Breast epithelium (tissue), 4 donors: ENCODE measurements at regions not wholly inside any gene's neighbourhood (a gene's known extent, or its start where the extent isn't known, plus 50 kb on each side); places are given as distances from the start of the nearest gene placed in this dataset.

Experiments
- DNase-seq, 2 donors: peaks; one replicate each; pipeline ENCODE4 v3.0.0-alpha.2; 2019; ENCODE audit warnings: low spot score in 2 of 2
- H3K27ac ChIP-seq, 2 donors: fragments of 200-600 bp; sonication (generic) in 1 of 2; one replicate each; pipeline ENCODE4 v1.5.1; 2016 to 2019; ENCODE audit warnings: mild to moderate bottlenecking in 1 of 2
- H3K27me3 ChIP-seq, 2 donors: fragments of 200-600 bp; sonication (generic) in 1 of 2; one replicate each; pipeline versions ENCODE4 v1.5.1 to v1.6.0; 2017 to 2019; ENCODE audit warnings: control low read depth in 1 of 2, mild to moderate bottlenecking in 1 of 2
- H3K36me3 ChIP-seq: fragments of 200-600 bp; one replicate; pipeline ENCODE4 v1.5.1; 2019
- H3K4me1 ChIP-seq, 2 donors: fragments of 200-600 bp; sonication (generic); one replicate each; pipeline ENCODE4 v1.5.1; 2016 to 2019; ENCODE audit warnings: control low read depth in 1 of 2
- H3K4me3 ChIP-seq, 3 donors: fragments of 200-600 bp; sonication (generic); 1 replicate in 2 of 3; 2 replicates in 1 of 3; pipeline ENCODE4 v1.5.1; 2016 to 2019; ENCODE audit warnings: mild to moderate bottlenecking in 3 of 3, moderate library complexity in 2 of 3
- H3K9me3 ChIP-seq, 2 donors: fragments of 200-600 bp; sonication (generic) in 1 of 2; one replicate each; pipeline ENCODE4 v1.5.1; 2016 to 2019; ENCODE audit warnings: control low read depth in 1 of 2
- CTCF ChIP-seq, 3 donors: fragments of 450-650 bp; IDR thresholded peaks; one replicate each; pipeline ENCODE4 v1.5.1; 2016 to 2017; ENCODE audit warnings: antibody characterized with exemption in 3 of 3, mild to moderate bottlenecking in 3 of 3, moderate library complexity in 3 of 3
- POLR2A ChIP-seq: fragments of 450-650 bp; IDR thresholded peaks from one replicate; pipeline ENCODE4 v1.6.1; 2016; ENCODE audit warnings: antibody characterized with exemption, mild to moderate bottlenecking, moderate library complexity
- POLR2AphosphoS5 ChIP-seq, 3 donors: sonication (generic); formaldehyde crosslinking; IDR thresholded peaks; one replicate each; pipeline ENCODE4 v1.6.1; 2017; ENCODE audit warnings: antibody characterized with exemption in 3 of 3
- intact Hi-C: fragments of 100-400 bp; cut with DNase I; formaldehyde crosslinking; loops from one replicate; pipeline ENCODE4 v1.15.1; 2023; ENCODE audit warnings: low total_unique reads

GRCh38 chr6:6816716-6817115 is 228.2 kb downstream of the LY86 start:
- intact Hi-C loops, result no loop called here
- no peaks in the 10 kb centered on the region for H3K36me3 ChIP-seq
- H3K4me3 ChIP-seq, result no peak overlapping the region
- no peaks in the 10 kb centered on the region for H3K9me3 ChIP-seq
- H3K27me3 ChIP-seq, result no peaks in the 10 kb centered on the region
- H3K4me1 ChIP-seq, result peaks cover 0 to 2% of the 10 kb centered on the region in 2 donors
- TF ChIP-seq POLR2A (no peak), CTCF (IDR thresholded peaks at IDR 0.05) (no peak), POLR2AphosphoS5 (IDR thresholded peaks at IDR 0.05) (no peak)
- no peak overlapping the region for H3K27ac ChIP-seq
- no peak for DNase-seq

GRCh38 chr6:6818078-6818639 is 229.6 kb downstream of the LY86 start:
- no peak for TF ChIP-seq POLR2AphosphoS5 (IDR thresholded peaks at IDR 0.05)
- TF ChIP-seq CTCF (IDR thresholded peaks at IDR 0.05), result no peak
- no peak for TF ChIP-seq POLR2A
- H3K9me3 ChIP-seq, result no peaks in the 10 kb centered on the region
- DNase-seq, result no peak
- no peak overlapping the region for H3K27ac ChIP-seq
- no peaks in the 10 kb centered on the region for H3K27me3 ChIP-seq
- H3K36me3 ChIP-seq, result no peaks in the 10 kb centered on the region
- H3K4me1 ChIP-seq, result no peaks in the 10 kb centered on the region
- intact Hi-C loops, result no loop called here
- H3K4me3 ChIP-seq, result no peak overlapping the region

GRCh38 chr6:6820641-6821238 is 232.2 kb downstream of the LY86 start:
- intact Hi-C loops, result no loop called here
- DNase-seq, result peak; percentile 78 to 85

GRCh38 chr6:6821639-6822261 is 233.2 kb downstream of the LY86 start:
- Histone ChIP-seq H3K9me3 (no peaks in the 10 kb centered on the region), H3K4me1 (no peaks in the 10 kb centered on the region), H3K4me3 (no peak overlapping the region), H3K27me3 (no peaks in the 10 kb centered on the region), H3K27ac (peak overlapping the region in 1 of 2 donors; percentile 73), H3K36me3 (no peaks in the 10 kb centered on the region)
- intact Hi-C loops, result no loop called here
- TF ChIP-seq POLR2AphosphoS5 (IDR thresholded peaks at IDR 0.05) (no peak), CTCF (IDR thresholded peaks at IDR 0.05) (no peak), POLR2A (no peak)
- no peak for DNase-seq

More at GRCh38 chr6:6820641-6821238, 232.2 kb downstream of the LY86 start:
- TF ChIP-seq POLR2AphosphoS5 (IDR thresholded peaks at IDR 0.05) (peak in 1 of 3 donors; percentile 46), POLR2A (no peak)
- H3K27ac ChIP-seq, result peak overlapping the region; percentile 45 to 73
- H3K4me3 ChIP-seq, result no peak overlapping the region
- no peaks in the 10 kb centered on the region for H3K36me3 ChIP-seq
- H3K27me3 ChIP-seq, result no peaks in the 10 kb centered on the region
- H3K4me1 ChIP-seq, result no peaks in the 10 kb centered on the region
- H3K9me3 ChIP-seq, result no peaks in the 10 kb centered on the region

- Histone ChIP-seq H3K9me3 (no peaks in the 10 kb centered on the region), H3K27me3 (no peaks in the 10 kb centered on the region), H3K4me1 (no peaks in the 10 kb centered on the region), H3K36me3 (no peaks in the 10 kb centered on the region), H3K4me3 (no peak overlapping the region), H3K27ac (no peak overlapping the region)
- no peak for DNase-seq
- intact Hi-C loops, result no loop called here
- no peak for TF ChIP-seq POLR2AphosphoS5 (IDR thresholded peaks at IDR 0.05)
These were observed 234.5 kb downstream of the LY86 start for GRCh38 chr6:6823030-6823429.

- no peaks in the 10 kb centered on the region for H3K27me3 ChIP-seq
- DNase-seq, result no peak
- intact Hi-C loops, result no loop called here
- no peaks in the 10 kb centered on the region for H3K9me3 ChIP-seq
- no peaks in the 10 kb centered on the region for H3K36me3 ChIP-seq
- TF ChIP-seq POLR2AphosphoS5 (IDR thresholded peaks at IDR 0.05), result no peak
- no peak for TF ChIP-seq POLR2A
- no peak for TF ChIP-seq CTCF (IDR thresholded peaks at IDR 0.05)
- peak overlapping the region in 1 of 2 donors; percentile 26 for H3K27ac ChIP-seq
- H3K4me1 ChIP-seq, result no peaks in the 10 kb centered on the region
- no peak overlapping the region for H3K4me3 ChIP-seq
These were observed 235.2 kb downstream of the LY86 start for GRCh38 chr6:6823568-6824224.
